Lower lobe of right lung (tissue), 2 donors: ENCODE measurements at regions not wholly inside any gene's neighbourhood (a gene's known extent, or its start where the extent isn't known, plus 50 kb on each side); places are given as distances from the start of the nearest gene placed in this dataset.

ENCODE experiments used
- ATAC-seq, 2 donors: fragments of 200-7000 bp; cut with Tn5 transposase; one replicate each; pipeline ENCODE4 v1.9.1; 2020 to 2022; ENCODE audit warnings: mild to moderate bottlenecking in 2 of 2, moderate library complexity in 2 of 2
- DNase-seq: peaks from one replicate; pipeline ENCODE4 v3.0.0-alpha.2; 2020
- H3K27ac ChIP-seq: fragments of 200-600 bp; one replicate; pipeline ENCODE4 v1.8.0; 2022
- H3K27me3 ChIP-seq: fragments of 200-600 bp; one replicate; pipeline ENCODE4 v1.8.0; 2022; ENCODE audit warnings: low read depth
- H3K36me3 ChIP-seq: fragments of 200-600 bp; one replicate; pipeline ENCODE4 v1.8.0; 2022; ENCODE audit warnings: mild to moderate bottlenecking
- H3K4me1 ChIP-seq: fragments of 200-600 bp; one replicate; pipeline ENCODE4 v1.8.0; 2022
- H3K4me3 ChIP-seq: fragments of 200-600 bp; one replicate; pipeline ENCODE4 v1.8.0; 2022; ENCODE audit warnings: mild to moderate bottlenecking
- H3K9me3 ChIP-seq: fragments of 200-600 bp; one replicate; pipeline ENCODE4 v1.8.0; 2022
- CTCF ChIP-seq: fragments of 200-600 bp; IDR thresholded peaks from one replicate; pipeline ENCODE4 v1.8.0; 2022; ENCODE audit warnings: antibody characterized with exemption, mild to moderate bottlenecking
- intact Hi-C: fragments of 100-400 bp; cut with DNase I; formaldehyde crosslinking; loops from one replicate; pipeline ENCODE4 v1.11.0; 2022
- donor health status: DM: no; HTN: yes; CAD: no; lungs with severe emphysema.

- no peaks in the 10 kb centered on the region for H3K36me3 ChIP-seq
- H3K4me3 ChIP-seq = no peak overlapping the region
- no peak for DNase-seq
- H3K4me1 ChIP-seq = no peaks in the 10 kb centered on the region
- intact Hi-C loops = no loop called here
- no peaks in the 10 kb centered on the region for H3K9me3 ChIP-seq
- H3K27me3 ChIP-seq = no peaks in the 10 kb centered on the region
- TF ChIP-seq CTCF = no peak
- ATAC-seq = no peak
- no peak overlapping the region for H3K27ac ChIP-seq
Measured at GRCh38 chr19:28372576-28373247, 840.2 kb downstream of the UQCRFS1 start.

GRCh38 chr19:28367146-28367545 is 845.8 kb downstream of the UQCRFS1 start:
- no peaks in the 10 kb centered on the region for H3K4me1 ChIP-seq
- no peaks in the 10 kb centered on the region for H3K36me3 ChIP-seq
- no peaks in the 10 kb centered on the region for H3K27me3 ChIP-seq
- H3K9me3 ChIP-seq = no peaks in the 10 kb centered on the region
- H3K4me3 ChIP-seq = no peak overlapping the region
- intact Hi-C loops = no loop called here
- no peak overlapping the region for H3K27ac ChIP-seq
- TF ChIP-seq CTCF = no peak
- DNase-seq (no peak), ATAC-seq (no peak)

DNA sequence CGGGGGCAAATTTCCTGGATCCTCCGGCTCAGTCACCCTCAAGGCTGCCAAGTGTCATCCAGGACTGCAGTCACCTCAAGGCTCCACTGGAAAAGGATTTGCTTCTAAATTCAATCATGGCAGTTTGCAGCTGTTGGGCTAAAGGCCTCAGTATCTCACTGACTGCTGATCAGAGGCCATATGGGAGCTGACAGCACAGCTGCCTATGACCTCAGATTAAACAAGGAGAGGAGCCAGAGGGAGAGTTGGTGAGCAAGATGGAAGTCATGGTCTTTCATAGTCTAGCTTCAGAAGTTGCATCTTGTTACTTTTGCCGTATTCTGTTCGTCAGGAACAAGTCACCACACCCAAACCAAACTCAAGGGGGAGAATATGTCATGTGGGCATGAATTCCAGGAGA is 849.7 kb downstream of the UQCRFS1 start:
- Histone ChIP-seq H3K9me3 (no peaks in the 10 kb centered on the region), H3K4me3 (no peak overlapping the region), H3K4me1 (no peaks in the 10 kb centered on the region), H3K36me3 (no peaks in the 10 kb centered on the region), H3K27ac (no peak overlapping the region), H3K27me3 (no peaks in the 10 kb centered on the region)
- intact Hi-C loops = no loop called here
- no peak for DNase-seq
- no peak for ATAC-seq
- no peak for TF ChIP-seq CTCF

DNA sequence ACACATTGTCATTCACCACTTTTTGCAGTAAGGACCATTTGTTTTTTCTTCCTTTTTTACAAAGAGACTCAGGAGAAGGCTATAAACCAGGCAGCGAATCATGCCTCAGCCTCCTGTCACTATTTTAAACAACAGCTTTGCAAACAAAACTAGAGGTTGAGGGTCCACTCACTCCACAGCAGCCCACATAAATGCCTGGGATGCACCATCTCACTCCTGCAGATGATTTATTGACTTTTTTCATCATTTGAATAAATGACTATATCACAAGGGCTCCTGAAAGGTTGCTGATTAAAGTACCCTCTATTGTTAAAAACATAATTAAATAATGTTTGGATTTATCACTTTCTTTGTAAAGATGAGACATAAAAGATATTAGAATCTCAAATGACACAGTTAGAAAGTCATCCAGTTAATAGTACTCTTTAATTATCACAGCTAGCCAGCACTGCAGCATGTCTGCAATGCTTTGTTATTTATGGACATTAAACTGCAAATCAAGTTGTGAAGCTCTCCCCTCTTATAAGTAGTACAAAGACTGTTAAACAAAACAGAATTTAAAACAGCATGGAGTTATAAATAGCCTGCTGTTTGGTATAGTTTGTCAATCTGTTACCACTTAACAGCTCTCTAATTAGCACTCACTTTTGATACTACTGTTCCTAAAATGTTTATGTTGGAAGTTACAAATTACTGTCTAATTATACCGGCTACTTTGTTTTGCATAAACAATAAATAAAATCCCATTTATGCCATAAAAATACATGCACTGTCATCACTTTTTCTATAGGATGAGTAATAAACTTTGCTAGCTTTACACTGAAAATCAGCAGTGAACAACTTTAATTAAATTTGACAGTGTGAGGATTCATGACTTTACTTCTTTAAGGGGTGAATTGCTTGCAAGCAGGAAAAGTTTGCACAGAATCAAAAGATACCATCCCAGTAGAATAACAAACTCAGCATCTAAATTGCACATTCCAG is 853.2 kb downstream of the UQCRFS1 start:
- DNase-seq = no peak
- intact Hi-C loops = no loop called here
- ATAC-seq = no peak

GRCh38 chr19:28358633-28359032 is 854.3 kb downstream of the UQCRFS1 start:
- no peak for TF ChIP-seq CTCF
- ATAC-seq (no peak), DNase-seq (no peak)
- Histone ChIP-seq H3K4me1 (no peaks in the 10 kb centered on the region), H3K36me3 (no peaks in the 10 kb centered on the region), H3K27ac (no peak overlapping the region), H3K27me3 (no peaks in the 10 kb centered on the region), H3K9me3 (no peaks in the 10 kb centered on the region), H3K4me3 (no peak overlapping the region)
- intact Hi-C loops = no loop called here

More for the DNA sequence above, 853.2 kb downstream of the UQCRFS1 start:
- Histone ChIP-seq H3K9me3 (no peaks in the 10 kb centered on the region), H3K36me3 (no peaks in the 10 kb centered on the region), H3K4me1 (no peaks in the 10 kb centered on the region), H3K27ac (no peak overlapping the region), H3K27me3 (no peaks in the 10 kb centered on the region), H3K4me3 (no peak overlapping the region)
- no peak for TF ChIP-seq CTCF
